Activated CD4-positive, alpha-beta T cell treated with anti-CD3 and anti-CD28 coated beads, Interleukin-2, amount 10 ng/mL, durations not matched to agents 24 days and 14 days (primary cell): ENCODE measurements at regions not wholly inside any gene's neighbourhood (a gene's known extent, or its start where the extent isn't known, plus 50 kb on each side); places are given as distances from the start of the nearest gene placed in this dataset.

ENCODE experiments used
- DNase-seq: peaks from one replicate; pipeline ENCODE4 v3.0.0; 2022
- H3K27ac Mint-ChIP-seq: one replicate; pipeline ENCODE4 v1.8.0; 2022; ENCODE audit warnings: mild to moderate bottlenecking, mixed read lengths
- H3K27me3 Mint-ChIP-seq: one replicate; pipeline ENCODE4 v1.8.0; 2022; ENCODE audit warnings: mixed read lengths
- H3K36me3 Mint-ChIP-seq: one replicate; pipeline ENCODE4 v1.8.0; 2022; ENCODE audit warnings: low read depth, mild to moderate bottlenecking, mixed read lengths
- H3K4me1 Mint-ChIP-seq: one replicate; pipeline ENCODE4 v1.8.0; 2021; ENCODE audit warnings: mixed read lengths
- H3K4me3 Mint-ChIP-seq: one replicate; pipeline ENCODE4 v1.8.0; 2022; ENCODE audit warnings: mild to moderate bottlenecking, moderate library complexity, mixed read lengths
- H3K9me3 Mint-ChIP-seq: one replicate; pipeline ENCODE4 v1.8.0; 2021; ENCODE audit warnings: mixed read lengths
- intact Hi-C: fragments of 100-400 bp; cut with micrococcal nuclease; formaldehyde crosslinking; loops from one replicate; pipeline ENCODE4 v1.15.1; 2023

DNA sequence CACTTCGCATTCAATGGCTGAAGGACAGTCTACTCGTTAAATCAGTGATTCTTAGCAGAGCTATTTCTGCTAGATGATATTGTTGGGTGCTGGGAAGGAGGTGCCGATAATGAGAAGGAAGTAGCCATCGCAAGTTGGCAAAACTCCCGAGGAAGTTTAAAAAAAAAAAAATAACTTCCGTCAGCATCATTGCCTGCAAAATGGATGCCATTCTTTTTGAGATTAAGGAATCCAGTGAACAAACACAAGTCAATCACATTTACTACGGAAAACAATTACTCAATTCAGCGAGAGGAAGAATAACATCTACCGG, 74.4 kb upstream of the SFMBT2 start:
- H3K4me1 Mint-ChIP-seq = peaks cover 61% of the 10 kb centered on the region
- peaks cover 4% of the 10 kb centered on the region for H3K9me3 Mint-ChIP-seq
- H3K4me3 Mint-ChIP-seq = peak overlapping the region; percentile 69
- no peak for DNase-seq
- peaks cover 3% of the 10 kb centered on the region for H3K36me3 Mint-ChIP-seq
- H3K27ac Mint-ChIP-seq = peak overlapping the region; percentile 79
- intact Hi-C loops = no loop called here
- H3K27me3 Mint-ChIP-seq = no peaks in the 10 kb centered on the region

DNA sequence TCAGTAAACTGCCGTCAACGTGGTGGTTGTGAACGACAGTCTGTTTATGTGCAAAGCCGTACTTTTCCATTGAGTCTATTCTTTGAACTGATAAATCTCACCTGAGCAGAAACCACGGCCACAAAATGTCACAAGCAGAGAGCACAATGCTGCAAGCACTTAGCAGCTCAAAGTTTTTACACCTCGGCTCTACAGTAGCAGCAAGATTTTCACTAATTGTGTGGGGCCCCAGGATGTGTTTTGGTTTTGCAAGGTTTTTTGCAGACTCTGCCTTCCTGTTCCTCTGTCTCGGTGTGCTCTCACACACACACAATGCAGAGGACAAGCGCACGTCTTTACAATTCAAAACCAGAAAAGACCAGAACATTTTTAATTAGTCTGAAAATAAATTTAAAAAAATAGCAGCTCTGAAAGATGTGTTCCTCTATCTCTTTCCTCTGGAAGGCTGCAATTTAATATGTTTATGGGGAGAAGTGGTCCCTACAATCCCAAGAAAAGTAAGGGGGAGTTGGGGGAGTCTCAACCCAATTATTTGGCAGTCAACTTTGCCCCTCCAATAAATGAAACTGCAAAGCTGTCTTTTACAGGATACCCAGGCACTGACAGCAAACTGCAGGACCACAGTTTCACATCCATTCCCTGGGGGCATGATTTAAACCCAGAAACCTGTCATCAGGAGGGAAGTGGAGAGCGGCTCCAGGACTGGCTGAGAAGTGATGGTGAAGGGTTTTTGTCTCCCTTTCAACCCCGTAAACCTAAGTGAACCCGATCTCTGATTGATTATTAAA, 73.8 kb upstream of the SFMBT2 start:
- Mint-ChIP-seq H3K4me3 (peak overlapping the region; percentile 69), H3K36me3 (peaks cover 3% of the 10 kb centered on the region), H3K27me3 (no peaks in the 10 kb centered on the region), H3K4me1 (peaks cover 67% of the 10 kb centered on the region), H3K27ac (peak overlapping the region; percentile 79), H3K9me3 (peaks cover 4% of the 10 kb centered on the region)
- peak; percentile 92 for DNase-seq
- intact Hi-C loops = loop anchor here (1.0 kb wide), 3 partner anchors 8 to 75 kb away; no protein-coding TSS in a partner anchor

DNA sequence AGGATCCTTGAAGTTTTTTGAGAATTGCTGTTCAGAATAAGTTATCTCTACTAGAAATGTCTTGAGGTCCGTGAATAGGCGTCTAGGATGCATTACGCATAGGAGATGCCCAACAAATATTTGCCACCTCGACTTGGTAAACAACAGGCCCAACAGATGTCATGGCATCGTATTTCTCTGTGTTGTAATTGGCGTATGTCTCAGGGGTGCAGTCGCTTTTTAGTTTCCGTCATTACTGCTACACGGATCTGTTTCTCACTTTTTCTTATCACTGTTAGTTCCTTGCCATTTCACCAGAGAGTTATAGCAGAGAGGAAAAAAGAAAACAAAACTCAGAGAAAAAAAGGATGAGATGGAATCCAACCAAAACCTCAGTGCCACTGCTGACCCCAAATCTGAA, 73.0 kb upstream of the SFMBT2 start:
- no peak for DNase-seq
- Mint-ChIP-seq H3K27me3 (no peaks in the 10 kb centered on the region), H3K27ac (peak overlapping the region; percentile 82), H3K9me3 (peaks cover 4% of the 10 kb centered on the region), H3K4me3 (peak overlapping the region; percentile 61), H3K4me1 (peaks cover 71% of the 10 kb centered on the region), H3K36me3 (peaks cover 3% of the 10 kb centered on the region)
- intact Hi-C loops = loop anchor here (1.0 kb wide), 3 partner anchors 8 to 75 kb away; no protein-coding TSS in a partner anchor

DNA sequence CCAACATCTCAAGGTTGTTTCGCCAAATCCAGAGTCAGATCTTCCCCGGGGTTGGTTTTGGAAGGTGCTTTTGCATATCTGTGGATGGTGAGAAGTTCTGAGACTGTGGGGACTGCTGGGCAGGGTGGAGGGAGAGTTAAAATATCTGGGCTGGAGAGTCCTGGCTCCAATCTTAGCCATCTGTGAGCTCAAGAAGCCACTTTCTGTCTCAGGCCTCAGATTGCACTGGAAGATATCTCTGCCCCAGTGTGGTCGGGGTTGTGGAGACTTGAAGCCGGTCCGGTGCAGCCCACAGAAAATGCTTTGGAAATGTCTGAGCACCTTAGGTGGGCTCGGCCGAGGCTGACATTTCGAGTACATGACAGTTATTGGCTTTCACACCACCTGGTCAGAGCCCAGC, 72.2 kb upstream of the SFMBT2 start:
- H3K4me1 Mint-ChIP-seq = peaks cover 72% of the 10 kb centered on the region
- H3K36me3 Mint-ChIP-seq = peaks cover 3% of the 10 kb centered on the region
- H3K4me3 Mint-ChIP-seq = no peak overlapping the region
- H3K9me3 Mint-ChIP-seq = peaks cover 4% of the 10 kb centered on the region
- intact Hi-C loops = no loop called here
- H3K27ac Mint-ChIP-seq = peak overlapping the region; percentile 68
- no peaks in the 10 kb centered on the region for H3K27me3 Mint-ChIP-seq
- no peak for DNase-seq

DNA sequence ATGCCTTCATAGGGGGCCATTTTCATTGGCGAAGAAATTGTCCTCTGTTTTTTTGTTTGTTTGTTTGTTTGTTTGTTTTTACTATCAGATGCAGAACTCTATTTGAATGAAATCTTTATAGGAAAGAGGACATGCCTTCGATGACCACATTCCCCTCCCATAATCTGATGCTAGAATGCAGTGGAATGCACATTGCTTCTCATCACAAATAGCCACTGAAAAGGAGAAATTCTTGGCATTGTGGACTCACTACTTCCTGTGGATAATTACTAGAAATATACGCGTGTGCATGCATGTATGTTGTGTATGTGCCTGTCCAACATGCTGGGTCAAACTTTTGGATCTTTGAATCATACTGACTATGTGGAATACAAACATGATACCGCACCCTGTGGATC, 70.5 kb upstream of the SFMBT2 start:
- H3K4me1 Mint-ChIP-seq = peaks cover 66% of the 10 kb centered on the region
- no peaks in the 10 kb centered on the region for H3K9me3 Mint-ChIP-seq
- H3K36me3 Mint-ChIP-seq = no peaks in the 10 kb centered on the region
- DNase-seq = no peak
- intact Hi-C loops = no loop called here
- no peaks in the 10 kb centered on the region for H3K27me3 Mint-ChIP-seq
- H3K27ac Mint-ChIP-seq = peak overlapping the region; percentile 27
- H3K4me3 Mint-ChIP-seq = peak overlapping the region; percentile 38

DNA sequence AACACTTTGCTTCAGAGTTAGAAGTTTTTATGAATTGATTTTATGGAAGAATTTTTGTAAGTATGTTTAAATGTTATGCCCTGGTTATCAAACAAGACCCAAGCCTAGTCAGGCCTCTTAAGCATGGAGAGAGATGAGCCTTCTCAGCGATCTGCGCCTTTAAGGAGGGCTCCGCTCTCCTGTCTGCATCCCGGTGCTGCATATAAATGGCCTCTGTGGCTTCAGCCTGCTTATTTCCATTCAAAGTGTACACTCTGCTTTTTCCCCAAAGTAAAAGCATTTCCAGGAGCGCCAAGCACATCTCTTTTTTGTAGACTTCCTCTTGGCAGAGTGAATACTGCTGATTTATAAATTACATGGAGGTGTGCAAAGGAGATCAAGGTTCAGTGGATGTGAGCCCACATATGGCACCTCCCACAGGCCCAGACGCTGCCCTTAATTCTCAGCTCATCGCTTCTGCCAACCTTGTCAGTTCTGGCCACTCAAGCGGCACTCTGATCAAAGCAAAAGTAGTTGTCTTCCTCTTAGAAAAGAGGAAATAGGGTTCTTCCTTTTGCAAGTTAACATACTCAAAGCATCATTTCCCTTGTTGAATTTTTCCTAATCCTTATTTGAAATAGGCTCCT, 70.0 kb upstream of the SFMBT2 start:
- Mint-ChIP-seq H3K4me1 (peaks cover 64% of the 10 kb centered on the region), H3K27me3 (no peaks in the 10 kb centered on the region), H3K4me3 (peak overlapping the region; percentile 38), H3K27ac (peak overlapping the region; percentile 16), H3K36me3 (no peaks in the 10 kb centered on the region), H3K9me3 (no peaks in the 10 kb centered on the region)
- intact Hi-C loops = no loop called here
- DNase-seq = no peak

DNA sequence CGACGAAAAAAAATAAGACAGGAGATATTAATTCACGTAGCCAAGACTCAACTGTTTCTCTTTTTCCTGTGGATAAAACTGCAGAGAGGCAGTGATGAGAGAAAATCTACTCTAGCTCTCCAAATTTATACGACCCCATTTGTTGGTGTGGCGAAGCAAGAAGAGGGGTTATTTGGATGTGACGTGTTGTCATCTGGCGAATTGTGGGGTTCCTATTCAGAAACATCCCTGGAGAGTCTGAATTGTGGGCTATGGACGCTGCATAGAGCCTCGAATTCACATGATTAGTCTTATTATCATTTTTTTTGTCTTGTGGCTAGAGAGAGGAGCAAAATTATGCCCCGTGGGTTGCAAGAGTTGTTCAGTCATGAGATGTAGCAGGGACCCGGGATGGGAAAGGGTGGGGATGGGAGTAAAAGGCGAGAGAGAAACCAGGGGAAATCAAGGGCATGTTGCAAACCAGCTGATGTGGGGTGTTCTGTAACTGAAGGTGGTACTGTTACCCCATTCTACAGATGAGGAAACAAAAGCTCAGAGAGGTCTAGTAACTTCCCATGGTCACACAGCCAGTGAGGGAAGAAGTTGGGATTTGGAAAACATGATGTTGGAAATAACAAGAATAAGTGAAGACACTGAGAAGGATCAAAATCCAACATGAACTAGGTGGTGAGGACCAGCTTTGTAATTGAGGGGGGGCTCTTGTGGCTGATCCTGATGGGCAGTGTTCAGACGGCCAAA, 69.2 kb upstream of the SFMBT2 start:
- Mint-ChIP-seq H3K36me3 (no peaks in the 10 kb centered on the region), H3K27ac (no peak overlapping the region), H3K27me3 (peaks cover 2% of the 10 kb centered on the region), H3K4me1 (peaks cover 60% of the 10 kb centered on the region), H3K9me3 (no peaks in the 10 kb centered on the region), H3K4me3 (no peak overlapping the region)
- DNase-seq = no peak
- intact Hi-C loops = no loop called here

DNA sequence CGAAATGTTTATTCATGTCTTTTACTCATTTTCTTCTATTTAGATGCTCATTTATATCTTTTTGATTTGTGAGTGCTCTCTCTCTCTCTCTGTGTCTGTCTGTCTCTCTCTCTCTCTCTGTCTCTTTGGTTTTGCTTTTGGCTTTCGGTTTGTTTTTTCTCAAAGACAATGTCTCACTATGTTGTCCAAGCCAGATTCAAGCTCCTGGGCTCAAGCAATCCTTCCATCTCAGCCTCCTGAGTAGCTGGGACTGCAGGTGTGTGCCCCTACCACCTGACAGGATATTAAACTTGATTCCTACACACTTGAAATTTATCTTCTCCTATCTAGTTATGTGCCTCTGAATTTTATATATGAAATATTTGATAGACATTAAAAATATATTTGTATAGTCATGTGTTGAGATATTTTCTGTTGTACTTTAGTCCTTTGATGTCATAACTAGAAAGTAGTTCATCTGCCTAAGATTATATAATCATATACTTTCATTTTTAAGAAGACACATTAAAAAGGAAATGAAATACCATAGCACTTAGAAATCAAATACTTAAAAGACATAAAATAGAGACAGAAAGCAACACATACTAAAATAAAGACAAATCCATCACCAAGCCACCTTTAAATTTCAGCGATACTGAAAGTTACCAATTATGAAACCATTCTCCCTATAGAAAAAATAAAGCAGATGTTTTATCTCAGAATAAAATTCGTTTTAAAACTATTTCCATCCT, 68.1 kb upstream of the SFMBT2 start:
- Mint-ChIP-seq H3K4me1 (peaks cover 53% of the 10 kb centered on the region), H3K27me3 (peaks cover 2% of the 10 kb centered on the region), H3K36me3 (no peaks in the 10 kb centered on the region), H3K4me3 (peak overlapping the region; percentile 41), H3K27ac (peak overlapping the region; percentile 6), H3K9me3 (no peaks in the 10 kb centered on the region)
- no peak for DNase-seq
- intact Hi-C loops = no loop called here

DNA sequence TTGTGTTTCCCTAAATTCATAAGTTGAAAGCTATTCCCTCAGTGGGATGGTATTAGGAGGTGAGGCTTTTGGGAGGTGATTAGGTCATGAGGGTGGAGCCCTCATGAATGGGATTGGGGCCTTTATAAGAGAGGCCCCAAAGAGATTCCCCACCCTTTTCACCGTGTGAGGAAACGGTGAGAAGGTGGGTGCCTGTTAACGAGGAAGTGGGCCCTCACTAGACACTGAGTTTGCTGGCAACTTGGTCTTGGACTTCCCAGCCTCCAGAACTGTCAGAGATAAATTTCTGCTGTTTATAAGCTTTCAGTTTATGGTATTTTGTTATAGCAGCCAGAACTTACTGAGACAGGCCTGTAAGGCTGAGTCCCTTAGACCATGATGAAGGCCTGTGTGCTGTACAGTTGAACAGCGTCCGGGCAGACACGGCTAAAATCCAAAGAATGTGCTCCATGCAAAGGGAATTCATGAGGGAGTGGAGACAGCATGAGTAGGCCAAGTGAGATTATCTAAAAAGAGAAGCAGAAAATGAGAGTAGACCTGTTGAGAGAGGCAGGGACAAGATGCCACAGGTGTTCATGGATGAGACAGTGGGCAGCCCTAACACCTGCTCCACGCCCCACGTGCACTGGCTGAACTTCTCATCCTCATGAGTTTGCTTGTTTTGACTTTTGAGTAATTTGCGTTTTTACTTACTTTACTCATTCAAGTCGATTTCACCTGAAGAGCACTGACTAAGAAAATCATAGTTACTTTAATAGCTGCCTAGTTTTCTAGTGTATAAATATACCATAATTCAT, 66.9 kb upstream of the SFMBT2 start:
- intact Hi-C loops = no loop called here
- peaks cover 48% of the 10 kb centered on the region for H3K4me1 Mint-ChIP-seq
- no peak overlapping the region for H3K4me3 Mint-ChIP-seq
- DNase-seq = no peak
- H3K9me3 Mint-ChIP-seq = no peaks in the 10 kb centered on the region
- no peaks in the 10 kb centered on the region for H3K36me3 Mint-ChIP-seq
- peaks cover 2% of the 10 kb centered on the region for H3K27me3 Mint-ChIP-seq
- H3K27ac Mint-ChIP-seq = no peak overlapping the region

DNA sequence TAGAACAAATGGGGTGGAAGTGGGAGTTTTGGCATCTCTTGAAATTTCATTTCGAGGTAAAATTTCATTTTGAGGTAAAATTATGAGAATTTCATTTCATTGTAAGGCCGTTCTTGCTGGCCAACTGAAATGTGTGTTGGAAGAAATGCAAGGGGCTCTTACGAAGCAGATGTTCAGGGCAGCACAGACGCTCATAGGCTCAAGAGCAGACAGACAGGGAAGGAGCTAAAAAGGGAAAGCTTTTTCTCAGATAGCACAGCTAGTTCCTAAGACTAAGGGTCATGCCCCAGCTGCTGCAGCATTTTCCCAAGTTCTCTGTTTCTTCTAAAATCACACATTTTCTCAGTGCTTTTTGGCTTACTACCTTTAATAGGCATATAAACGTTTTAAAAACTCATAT, 65.1 kb upstream of the SFMBT2 start:
- no peaks in the 10 kb centered on the region for H3K36me3 Mint-ChIP-seq
- H3K9me3 Mint-ChIP-seq = no peaks in the 10 kb centered on the region
- intact Hi-C loops = no loop called here
- H3K4me1 Mint-ChIP-seq = peaks cover 47% of the 10 kb centered on the region
- H3K27ac Mint-ChIP-seq = no peak overlapping the region
- peaks cover 3% of the 10 kb centered on the region for H3K27me3 Mint-ChIP-seq
- no peak for DNase-seq
- no peak overlapping the region for H3K4me3 Mint-ChIP-seq

DNA sequence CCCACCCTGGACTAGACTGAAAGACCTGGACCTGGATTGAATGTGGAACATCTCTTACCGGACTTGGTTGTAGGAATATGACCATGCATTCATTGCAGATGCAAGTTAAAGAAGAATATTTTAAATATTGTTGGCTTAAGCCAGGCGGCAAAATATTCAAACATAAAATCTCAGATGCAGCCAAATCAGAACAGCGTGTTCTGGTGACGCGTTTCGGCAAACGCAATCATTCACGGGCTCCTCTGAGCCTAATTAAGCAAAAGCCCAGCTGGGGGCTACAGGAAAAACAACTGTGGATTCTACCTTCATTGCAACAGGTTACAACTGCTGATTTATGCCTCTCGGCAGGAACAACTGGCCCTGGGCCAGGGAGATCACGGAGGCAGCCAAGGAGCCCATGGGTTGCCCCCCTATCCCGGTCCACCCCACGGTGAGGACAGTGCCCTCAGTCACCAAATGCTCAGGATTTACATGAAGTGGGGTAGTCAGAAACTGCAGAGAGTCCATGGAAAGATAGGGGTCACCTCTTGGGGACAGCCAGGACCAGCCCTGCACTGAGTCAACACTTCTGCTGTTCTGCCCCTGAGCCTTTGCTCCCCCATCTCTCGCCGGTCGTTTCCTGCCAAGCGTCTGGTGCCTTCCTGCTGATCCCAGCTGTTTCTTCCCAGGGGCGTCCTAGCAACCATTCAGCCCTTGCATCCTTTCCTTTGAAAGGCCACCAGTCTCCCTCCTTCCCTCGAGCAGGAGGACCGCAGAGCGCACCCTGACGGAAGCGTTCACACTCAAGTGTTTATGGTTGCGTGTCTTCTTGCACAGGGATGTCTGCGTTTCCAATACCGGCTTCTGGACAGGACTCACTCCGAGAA, 64.4 kb upstream of the SFMBT2 start:
- intact Hi-C loops = no loop called here
- no peaks in the 10 kb centered on the region for H3K36me3 Mint-ChIP-seq
- no peak overlapping the region for H3K27ac Mint-ChIP-seq
- no peak for DNase-seq
- peaks cover 3% of the 10 kb centered on the region for H3K27me3 Mint-ChIP-seq
- H3K4me1 Mint-ChIP-seq = peaks cover 48% of the 10 kb centered on the region
- no peak overlapping the region for H3K4me3 Mint-ChIP-seq
- H3K9me3 Mint-ChIP-seq = no peaks in the 10 kb centered on the region

DNA sequence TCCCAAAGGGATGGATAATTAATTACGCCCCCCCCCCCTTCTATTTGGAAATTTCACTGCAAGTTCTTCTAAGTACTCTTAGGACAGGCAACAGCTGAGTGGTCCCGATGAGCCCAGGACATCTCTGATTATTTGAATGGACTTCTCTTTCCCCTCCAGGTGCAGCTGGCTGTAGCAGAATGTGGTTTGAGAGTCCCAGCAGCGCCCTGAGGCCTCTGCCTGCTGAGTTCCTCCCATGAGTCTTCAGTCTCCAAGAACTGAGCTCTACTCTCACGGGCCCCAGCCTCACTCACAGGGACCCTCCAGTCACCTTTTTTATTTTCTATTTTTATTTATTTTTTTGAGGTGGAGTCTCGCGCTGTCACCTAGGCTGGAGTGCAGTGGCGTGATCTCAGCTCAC, 63.6 kb upstream of the SFMBT2 start:
- Mint-ChIP-seq H3K27ac (no peak overlapping the region), H3K4me3 (no peak overlapping the region), H3K36me3 (no peaks in the 10 kb centered on the region), H3K27me3 (peaks cover 3% of the 10 kb centered on the region), H3K4me1 (peaks cover 45% of the 10 kb centered on the region), H3K9me3 (no peaks in the 10 kb centered on the region)
- intact Hi-C loops = no loop called here
- no peak for DNase-seq
